HG02678 (cell line): ENCODE measurements at regions not wholly inside any gene's neighbourhood (a gene's known extent, or its start where the extent isn't known, plus 50 kb on each side); places are given as distances from the start of the nearest gene placed in this dataset.
A peak's percentile ranks its signal among the peaks of the same experiment; 100 is the strongest.

Source experiments
- ATAC-seq: cut with Tn5 transposase; IDR thresholded peaks from one replicate; pipeline ENCODE4 v1.9.1; 2021; ENCODE audit warnings: mild to moderate bottlenecking, moderate library complexity; ENCODE audit not compliant: unreplicated experiment

DNA sequence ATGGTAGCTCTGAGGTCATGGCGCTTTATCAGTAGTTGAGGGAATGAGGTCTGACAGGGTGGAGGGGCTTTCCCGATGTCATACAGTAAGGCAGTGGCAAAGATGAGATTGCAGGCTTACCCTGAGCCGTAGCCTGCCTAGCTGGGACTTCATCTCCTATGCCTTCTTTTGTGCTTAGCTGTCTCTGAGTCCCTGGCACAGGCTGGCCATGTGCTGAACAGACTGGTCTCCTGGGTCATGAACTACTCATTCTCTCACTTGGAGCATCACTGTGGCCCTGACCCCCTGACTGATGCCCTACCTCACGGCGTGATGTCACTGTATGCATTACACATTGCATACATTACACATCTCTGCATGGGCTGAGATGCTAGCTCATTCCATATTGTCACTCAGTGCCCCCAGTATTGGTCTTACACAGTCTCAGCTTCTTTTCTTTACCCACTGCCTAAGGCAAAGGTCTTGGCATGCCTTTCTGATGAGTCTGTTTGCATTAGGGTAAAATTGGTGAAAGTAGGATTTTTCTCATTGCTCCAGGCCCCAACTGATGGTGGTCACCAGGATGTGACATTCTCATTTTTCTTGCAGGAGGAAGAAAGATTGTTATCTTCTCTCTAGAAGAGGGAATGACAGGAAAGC is 389.4 kb upstream of the CADM1 start:
- no peak for ATAC-seq

DNA sequence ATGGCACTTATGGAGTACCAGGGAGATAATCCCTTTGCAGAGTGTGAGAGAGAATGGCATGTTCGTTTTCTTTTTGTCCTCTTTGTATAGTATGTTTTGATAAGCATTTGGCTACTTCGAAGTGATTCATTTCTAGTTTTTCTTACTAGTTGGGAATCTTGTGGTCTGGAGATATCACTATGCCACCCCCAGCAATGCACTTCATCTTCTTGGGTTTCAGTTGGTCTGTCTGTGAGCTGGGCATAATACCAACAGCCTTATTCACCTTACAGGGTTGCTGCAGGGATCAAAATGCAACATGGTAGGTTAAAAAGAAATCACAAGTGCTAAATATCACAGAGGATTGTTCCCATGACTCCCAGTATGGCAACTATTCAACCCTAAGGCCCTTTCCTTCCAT is 387.8 kb upstream of the CADM1 start:
- no peak for ATAC-seq

DNA sequence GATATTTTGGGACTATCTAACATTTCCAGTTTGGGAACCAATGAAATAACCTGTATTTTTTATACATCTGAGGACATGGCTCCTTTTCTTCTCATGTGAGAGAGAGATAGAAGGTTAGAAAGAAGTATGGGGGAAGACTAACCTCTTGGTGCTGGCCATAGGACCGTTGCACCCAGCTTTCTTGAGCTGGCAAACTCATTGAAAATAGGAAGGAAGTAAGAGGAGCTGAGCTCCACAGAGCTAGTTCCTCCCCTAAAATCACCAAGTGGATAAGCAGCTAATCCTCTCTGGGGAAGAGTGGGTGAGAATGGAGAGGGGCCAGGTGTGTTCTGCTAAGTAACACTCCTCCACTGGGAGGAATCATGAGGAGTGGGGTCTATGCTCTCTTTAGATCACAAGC is 387.4 kb upstream of the CADM1 start:
- no peak for ATAC-seq

GRCh38 chr11:115890500-115890899 is 386.3 kb upstream of the CADM1 start:
- ATAC-seq: no peak

GRCh38 chr11:115889712-115890111 is 385.5 kb upstream of the CADM1 start:
- ATAC-seq: no peak

- no peak for ATAC-seq
Observed at GRCh38 chr11:115887727-115888126, 383.5 kb upstream of the CADM1 start.

DNA sequence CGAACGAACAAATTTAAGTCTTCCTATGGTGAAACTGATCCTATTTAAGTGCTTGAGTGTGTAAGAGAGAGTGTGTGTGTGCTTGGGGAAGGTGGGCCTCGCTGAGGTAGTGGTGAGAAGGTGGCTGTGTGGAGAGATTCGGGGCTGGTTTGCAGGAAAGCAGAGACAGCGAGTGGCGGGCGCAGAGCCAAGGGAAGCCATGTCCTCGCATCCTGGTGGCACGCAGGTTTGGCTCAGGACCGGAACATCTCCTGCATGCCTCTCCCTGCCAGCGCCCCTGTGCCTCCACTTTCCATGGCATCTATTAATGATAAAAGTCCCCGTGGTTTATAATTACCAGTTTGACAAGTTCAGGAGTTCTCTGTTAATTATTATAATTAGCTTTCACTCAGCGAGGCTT is 383.1 kb upstream of the CADM1 start:
- no peak for ATAC-seq

- no peak for ATAC-seq
Observed at GRCh38 chr11:115886422-115886733, 382.2 kb upstream of the CADM1 start.

GRCh38 chr11:115885535-115886421 is 381.6 kb upstream of the CADM1 start:
- no peak for ATAC-seq

DNA sequence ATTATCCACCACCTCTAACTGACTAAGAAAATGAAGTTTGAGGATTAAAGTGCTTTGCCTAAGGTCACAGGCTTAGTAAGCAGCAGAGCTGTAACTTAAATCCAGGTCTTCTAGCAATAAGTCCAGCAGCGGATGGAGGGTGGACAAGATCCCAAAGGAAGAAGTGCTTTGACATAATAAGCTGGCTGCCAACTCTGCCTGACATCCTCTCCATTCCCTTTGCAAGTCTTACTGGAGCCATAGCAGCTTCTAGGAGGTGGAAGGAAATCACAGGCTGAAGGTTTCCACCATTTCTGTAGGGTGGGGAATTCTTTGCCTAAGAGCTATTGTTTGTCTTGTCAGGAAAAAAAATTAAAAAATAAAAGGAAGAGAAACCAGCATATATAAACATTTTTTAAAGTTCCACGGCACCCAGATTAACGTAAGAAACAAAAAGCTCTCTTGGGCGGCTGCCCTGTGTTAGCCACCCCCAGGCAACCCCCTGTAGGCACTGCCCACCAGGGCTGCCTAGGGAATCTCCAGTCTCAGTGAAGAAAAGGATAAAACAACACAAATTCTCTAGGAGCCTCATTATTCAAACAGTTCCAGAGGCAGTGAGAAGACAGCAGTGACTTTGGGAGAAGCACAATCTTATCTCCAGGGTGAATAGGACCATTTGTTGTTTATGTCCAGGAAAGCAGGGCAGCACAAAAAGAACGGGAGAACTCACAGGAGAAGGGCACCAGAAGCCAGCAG is 380.8 kb upstream of the CADM1 start:
- ATAC-seq: no peak

GRCh38 chr11:115874843-115875242 is 370.6 kb upstream of the CADM1 start:
- peak; percentile 65 for ATAC-seq

- no peak for ATAC-seq
Observed at GRCh38 chr11:115873813-115874212, 369.6 kb upstream of the CADM1 start.

DNA sequence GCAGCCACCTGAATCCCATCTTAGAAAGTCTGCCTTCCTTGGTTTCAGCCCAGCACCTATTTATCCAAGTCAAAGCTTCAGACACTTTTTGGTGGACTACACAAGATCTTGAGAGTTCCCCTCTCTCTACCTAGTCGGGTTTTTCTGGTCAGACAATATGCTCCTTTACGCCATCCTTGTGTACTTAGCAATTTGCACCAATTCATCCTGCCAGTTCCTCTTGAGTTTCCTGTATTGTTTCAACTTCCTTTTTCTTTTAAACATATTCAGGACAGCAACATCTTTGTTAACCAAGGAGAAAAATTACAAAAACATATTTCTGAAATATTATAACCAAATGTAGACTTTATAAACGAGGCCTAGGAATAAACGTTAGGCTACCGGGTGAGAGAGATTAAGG is 368.2 kb upstream of the CADM1 start:
- no peak for ATAC-seq

DNA sequence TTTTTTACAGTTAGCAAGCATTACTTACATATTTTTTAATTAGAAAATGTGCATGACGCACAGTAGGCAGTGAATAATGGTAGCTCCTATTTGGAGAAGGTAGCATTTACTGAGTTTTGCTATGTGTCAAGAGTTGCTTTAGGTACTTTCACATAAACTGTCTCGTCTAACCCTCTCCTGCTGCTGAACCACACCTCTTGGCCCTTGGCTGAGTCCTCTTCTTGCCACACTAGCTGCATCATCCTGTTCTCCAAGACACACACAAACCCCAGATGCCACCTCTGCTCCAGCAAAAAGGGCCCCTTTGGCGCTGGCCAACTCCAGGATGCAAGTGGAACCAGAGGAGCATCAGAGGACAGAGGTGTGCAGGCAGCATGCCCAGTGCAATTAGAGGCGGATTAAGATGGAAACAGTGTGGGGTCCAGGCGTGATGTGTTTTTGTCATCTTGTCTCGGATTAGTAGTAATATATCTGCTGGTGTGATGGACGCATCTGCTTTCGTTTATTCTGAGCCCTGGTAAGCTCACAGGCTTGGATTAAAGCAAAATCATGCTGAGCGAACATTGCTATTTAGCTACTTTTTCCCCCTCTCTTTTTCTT is 367.0 kb upstream of the CADM1 start:
- no peak for ATAC-seq

GRCh38 chr11:115869780-115870431 is 365.7 kb upstream of the CADM1 start:
- peak; percentile 73 for ATAC-seq

GRCh38 chr11:115869131-115869530 is 364.9 kb upstream of the CADM1 start:
- ATAC-seq: no peak

- ATAC-seq: no peak
Observed at GRCh38 chr11:115860246-115860645, 356.0 kb upstream of the CADM1 start.

DNA sequence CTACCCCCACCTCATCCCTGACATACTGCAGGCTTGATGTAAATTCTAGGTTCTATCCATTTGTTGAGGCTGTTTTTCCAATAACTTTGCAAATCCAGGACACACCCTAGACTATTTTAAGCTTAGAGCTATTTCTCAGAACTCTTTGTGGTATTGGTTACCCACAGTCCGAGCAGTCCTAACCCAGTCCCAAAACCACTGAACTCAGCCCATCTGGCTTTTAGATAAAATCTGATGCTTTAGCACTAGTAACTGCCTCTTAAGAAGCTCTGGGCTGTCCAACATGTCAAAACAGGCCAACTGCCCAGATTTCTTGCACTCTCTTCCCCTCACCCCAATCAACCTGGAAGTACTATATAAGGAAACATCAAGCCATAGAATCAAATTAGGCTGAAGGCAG is 344.4 kb upstream of the CADM1 start:
- ATAC-seq: no peak

DNA sequence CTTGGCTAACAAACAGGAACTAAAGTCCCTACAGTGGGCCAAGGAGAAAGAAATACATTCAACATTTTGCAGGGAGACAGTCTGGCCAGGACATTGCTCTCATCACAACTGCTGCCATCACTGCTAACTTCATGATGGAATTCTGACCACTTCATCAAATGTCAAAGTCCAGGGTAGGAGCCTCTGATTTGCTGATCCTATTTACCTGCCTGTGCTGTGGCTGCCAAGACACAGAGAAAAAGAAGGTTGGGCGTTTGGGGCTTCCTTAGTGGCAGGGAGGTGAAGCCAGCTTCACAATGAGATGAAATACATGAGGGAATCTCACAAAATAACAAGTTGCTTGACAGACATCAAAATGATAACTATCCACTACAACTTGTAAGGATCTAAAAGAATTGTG is 343.9 kb upstream of the CADM1 start:
- ATAC-seq: no peak

GRCh38 chr11:115845872-115846271 is 341.7 kb upstream of the CADM1 start:
- ATAC-seq: no peak

- ATAC-seq: no peak
Observed at GRCh38 chr11:115843685-115844084, 339.5 kb upstream of the CADM1 start.
